GM12878 (cell line): ENCODE measurements at regions not wholly inside any gene's neighbourhood (a gene's known extent, or its start where the extent isn't known, plus 50 kb on each side); places are given as distances from the start of the nearest gene placed in this dataset.

Source experiments
- ATAC-seq: fragments of 200-7000 bp; cut with Tn5 transposase; 3 replicates; pipeline ENCODE4 v1.9.1; 2020; ENCODE audit warnings: mild to moderate bottlenecking, moderate library complexity
- BruUV-seq: library from RNA; stranded (reverse); fragments of 400-500 nt; replicated peaks from 2 replicates; lab custom pipeline; 2021; lab: Mats Ljungman, UMichigan
- CTCF ChIA-PET: fragments of 300-600 bp; sonication (Branson Sonifier 250); formaldehyde crosslinking; extraction: SDS; loops from one replicate; lab custom pipeline; 2021; ENCODE audit warnings: inconsistent platforms; lab: Yijun Ruan, JAX
- POLR2A ChIA-PET: fragments of 350-600 bp; formaldehyde crosslinking; extraction: SDS; loops from one replicate; lab custom pipeline; 2021; ENCODE audit warnings: inconsistent platforms; lab: Charles Lee
- RAD21 ChIA-PET: fragments of 300-600 bp; sonication (Branson Sonifier 250); formaldehyde crosslinking; loops from one replicate; lab custom pipeline; 2023; ENCODE audit warnings: antibody characterized with exemption; ENCODE audit not compliant: unreplicated experiment; lab: Charles Lee
- SMC1A ChIA-PET: fragments of 300-600 bp; sonication (Branson Sonifier 250); formaldehyde crosslinking; loops from one replicate; lab custom pipeline; 2023; ENCODE audit not compliant: unreplicated experiment, uncharacterized antibody; lab: Charles Lee
- DNase-seq: peaks from one replicate; pipeline ENCODE4 v3.0.0-alpha.2; 2011; ENCODE audit warnings: low read depth, low spot score
- FAIRE-seq: peaks from 3 replicates; lab custom pipeline; 2011; peaks lifted over from hg19 to GRCh38; lab: Jason Lieb, UNC
- H2AFZ ChIP-seq: 2 replicates; pipeline ENCODE4 v1.6.0; 2011; ENCODE audit warnings: low read depth, low read length, control low read depth; ENCODE audit not compliant: control insufficient read depth
- H3K27ac ChIP-seq: 2 replicates; pipeline ENCODE4 v1.5.1; 2011; ENCODE audit warnings: control low read depth; ENCODE audit not compliant: control insufficient read depth, insufficient read depth
- H3K27me3 ChIP-seq, 2 experiments: replicated peaks in 1 of 2; 2 replicates each; pipeline versions ENCODE4 v1.6.0 to v1.6.1; 2011; ENCODE audit warnings: low read length in 1 of 2; ENCODE audit not compliant: control insufficient read depth in 2 of 2, insufficient read depth in 2 of 2
- H3K36me3 ChIP-seq, 2 experiments: 2 replicates each; pipeline ENCODE4 v1.5.1; 2011; ENCODE audit warnings: low read length in 1 of 2; ENCODE audit not compliant: control insufficient read depth in 2 of 2, insufficient read depth in 2 of 2
- H3K4me1 ChIP-seq: 2 replicates; pipeline ENCODE4 v1.6.1; 2011; ENCODE audit warnings: mild to moderate bottlenecking, low read length, moderate library complexity, mixed read lengths; ENCODE audit not compliant: control insufficient read depth, insufficient read depth
- H3K4me2 ChIP-seq: 2 replicates; pipeline ENCODE4 v1.6.0; 2011; ENCODE audit warnings: control low read depth; ENCODE audit not compliant: control insufficient read depth, insufficient read depth
- H3K4me3 ChIP-seq: fragments of 200-600 bp; sonication (generic); 2 replicates; pipeline ENCODE4 v1.5.1; 2016
- H3K79me2 ChIP-seq: 2 replicates; pipeline ENCODE4 v1.6.0; 2011; ENCODE audit warnings: low read length; ENCODE audit not compliant: control insufficient read depth, insufficient read depth
- H3K9ac ChIP-seq: 2 replicates; pipeline ENCODE4 v1.8.0; 2011; ENCODE audit warnings: low read length, control low read depth, mixed read lengths; ENCODE audit not compliant: control insufficient read depth, insufficient read depth
- H3K9me3 ChIP-seq: replicated peaks from 3 replicates; pipeline ENCODE4 v1.5.1; 2011; ENCODE audit warnings: mild to moderate bottlenecking, low read length; ENCODE audit not compliant: control insufficient read depth, insufficient read depth
- H4K20me1 ChIP-seq: 2 replicates; pipeline ENCODE4 v1.6.0; 2011; ENCODE audit not compliant: control insufficient read depth, insufficient read depth
- CBX3 ChIP-seq: fragments of 200-600 bp; sonication (generic); IDR thresholded peaks from 2 replicates; pipeline ENCODE4 v1.6.1; 2016; ENCODE audit warnings: low read depth, borderline replicate concordance
- CHD4 ChIP-seq: fragments of 200-600 bp; sonication (generic); IDR thresholded peaks from 2 replicates; pipeline ENCODE4 v1.6.1; 2016; ENCODE audit warnings: mild to moderate bottlenecking
- E2F8 ChIP-seq: fragments of 450-650 bp; IDR thresholded peaks from 2 replicates; pipeline ENCODE4 v1.6.1; 2018; ENCODE audit warnings: mild to moderate bottlenecking, low read depth, moderate library complexity; ENCODE audit not compliant: partially characterized antibody
- ESRRA ChIP-seq: IDR thresholded peaks from 2 replicates; pipeline ENCODE4 v1.6.1; 2012; ENCODE audit warnings: mild to moderate bottlenecking, low read length, improper control_type of control experiment
- EZH2 ChIP-seq: IDR thresholded peaks from 2 replicates; pipeline ENCODE4 v1.6.1; 2012; ENCODE audit warnings: low read depth, mild to moderate bottlenecking, control low read depth, inconsistent platforms, low read length, borderline replicate concordance; ENCODE audit not compliant: control insufficient read depth
- MXI1 ChIP-seq: fragments of 150-350 bp; IDR thresholded peaks from 2 replicates; pipeline ENCODE4 v1.6.1; 2011; ENCODE audit warnings: low read depth, mild to moderate bottlenecking, inconsistent platforms, low read length, improper control_type of control experiment
- PKNOX1 ChIP-seq: fragments of 450-650 bp; IDR thresholded peaks from 2 replicates; pipeline ENCODE4 v1.6.1; 2016; ENCODE audit warnings: mild to moderate bottlenecking
- PRDM15 ChIP-seq: fragments of 450-650 bp; formaldehyde crosslinking; IDR thresholded peaks from 2 replicates; pipeline ENCODE4 v1.4.0; 2020; ENCODE audit warnings: mild to moderate bottlenecking, moderate library complexity
- SKIL ChIP-seq: fragments of 450-650 bp; IDR thresholded peaks from 2 replicates; pipeline ENCODE4 v1.6.1; 2017; ENCODE audit warnings: mild to moderate bottlenecking, low read depth, inconsistent platforms; ENCODE audit not compliant: poor library complexity, severe bottlenecking
- SUPT20H ChIP-seq: IDR thresholded peaks from 2 replicates; pipeline ENCODE4 v1.6.1; 2011; ENCODE audit warnings: low read depth, mild to moderate bottlenecking, low read length, moderate library complexity, borderline replicate concordance; ENCODE audit not compliant: control insufficient read depth
- TBL1XR1 ChIP-seq: IDR thresholded peaks from 2 replicates; pipeline ENCODE4 v1.6.1; 2012; ENCODE audit warnings: low read depth, low read length, improper control_type of control experiment
- ZBTB33 ChIP-seq: fragments of 450-650 bp; IDR thresholded peaks from 2 replicates; pipeline ENCODE4 v1.6.1; 2017; ENCODE audit warnings: mild to moderate bottlenecking
- WGBS: methylation state at CpG from one replicate; pipeline ENCODE4 v1.1.6; 2016; ENCODE audit warnings: low lambda C conversion rate; ENCODE audit not compliant: insufficient replicate concordance, insufficient coverage; ENCODE audit errors: missing lambda C conversion rate; 5-methylcytosine and 5-hydroxymethylcytosine counted together
- in situ Hi-C: fragments of 300-500 bp; cut with MboI; formaldehyde crosslinking; loops from 9 replicates; pipeline ENCODE4 v1.14.3; 2018; ENCODE audit warnings: mixed read lengths
- intact Hi-C: fragments of 100-400 bp; cut with micrococcal nuclease; formaldehyde crosslinking; loops from one replicate; pipeline ENCODE4 v1.14.2; 2022; ENCODE audit not compliant: unreplicated experiment

- FAIRE-seq (no peak), DNase-seq (no peak), ATAC-seq (no peak)
- H3K9me3 ChIP-seq, result no peaks in the 10 kb centered on the region
- H3K4me3 ChIP-seq, result no peak overlapping the region
- RAD21 ChIA-PET, result no interaction called here
- no peak overlapping the region for H3K4me2 ChIP-seq
- in situ Hi-C loops, result no loop called here
- no peak overlapping the region for H2AFZ ChIP-seq
- no peaks in the 10 kb centered on the region for H3K79me2 ChIP-seq
- intact Hi-C loops, result no loop called here
- POLR2A ChIA-PET, result no interaction called here
- no TSS peak for BruUV-seq
- H3K9ac ChIP-seq, result no peak overlapping the region
- no peaks in the 10 kb centered on the region for H3K36me3 ChIP-seq
- SMC1A ChIA-PET, result no interaction called here
- no peaks in the 10 kb centered on the region for H4K20me1 ChIP-seq
- no peak overlapping the region for H3K27ac ChIP-seq
- CTCF ChIA-PET, result interaction anchor here (0.7 kb wide), 1 partner anchor 683 kb away, joined by 3 read pairs; no protein-coding TSS in a partner anchor
- H3K27me3 ChIP-seq, result no peaks in the 10 kb centered on the region
- WGBS, result 52% methylated on average over 6 of the region's 6 CpGs
- H3K4me1 ChIP-seq, result no peaks in the 10 kb centered on the region
- TF ChIP-seq PKNOX1 (no peak), ESRRA (no peak), SUPT20H (no peak), SKIL (no peak), CBX3 (no peak), PRDM15 (CRISPR knock-in tag) (no peak), MXI1 (no peak), EZH2 (no peak), TBL1XR1 (no peak), E2F8 (no peak), ZBTB33 (no peak), CHD4 (no peak)
Measured at GRCh38 chr2:150192701-150193100, 294.8 kb downstream of the RND3 start.
